ENCODE measurements at regions not wholly inside any gene's neighbourhood (a gene's known extent, or its start where the extent isn't known, plus 50 kb on each side); places are given as distances from the start of the nearest gene placed in this dataset.

DNA sequence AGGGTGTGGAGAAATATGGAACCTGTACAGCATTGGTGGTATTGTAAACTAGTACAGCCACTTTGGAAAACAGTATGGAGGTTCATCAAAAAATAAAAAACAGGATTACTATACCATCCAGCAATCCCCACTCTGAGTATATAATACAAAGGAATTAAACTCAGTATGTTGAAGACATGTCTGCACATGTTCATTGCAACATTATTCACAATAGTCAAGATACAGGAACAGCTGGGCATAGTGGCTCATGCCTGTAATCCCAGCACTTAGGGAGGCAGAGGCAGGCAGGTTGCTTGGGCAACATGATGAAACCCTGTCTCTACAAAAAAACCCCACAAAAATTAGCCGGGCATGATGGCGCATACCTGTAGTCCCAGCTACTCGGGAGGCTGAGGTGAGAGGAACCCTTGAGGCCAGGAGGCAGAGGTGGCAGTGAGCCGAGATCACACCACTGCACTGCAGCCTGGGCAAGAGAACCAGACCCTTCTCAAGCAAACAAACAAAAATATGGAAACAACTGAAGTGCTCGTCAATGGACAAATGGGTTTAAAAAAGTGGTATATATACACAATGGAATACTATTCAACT is 63.6 kb downstream of the TMEM174 start:
- TF ChIP-seq, protein P1, sequence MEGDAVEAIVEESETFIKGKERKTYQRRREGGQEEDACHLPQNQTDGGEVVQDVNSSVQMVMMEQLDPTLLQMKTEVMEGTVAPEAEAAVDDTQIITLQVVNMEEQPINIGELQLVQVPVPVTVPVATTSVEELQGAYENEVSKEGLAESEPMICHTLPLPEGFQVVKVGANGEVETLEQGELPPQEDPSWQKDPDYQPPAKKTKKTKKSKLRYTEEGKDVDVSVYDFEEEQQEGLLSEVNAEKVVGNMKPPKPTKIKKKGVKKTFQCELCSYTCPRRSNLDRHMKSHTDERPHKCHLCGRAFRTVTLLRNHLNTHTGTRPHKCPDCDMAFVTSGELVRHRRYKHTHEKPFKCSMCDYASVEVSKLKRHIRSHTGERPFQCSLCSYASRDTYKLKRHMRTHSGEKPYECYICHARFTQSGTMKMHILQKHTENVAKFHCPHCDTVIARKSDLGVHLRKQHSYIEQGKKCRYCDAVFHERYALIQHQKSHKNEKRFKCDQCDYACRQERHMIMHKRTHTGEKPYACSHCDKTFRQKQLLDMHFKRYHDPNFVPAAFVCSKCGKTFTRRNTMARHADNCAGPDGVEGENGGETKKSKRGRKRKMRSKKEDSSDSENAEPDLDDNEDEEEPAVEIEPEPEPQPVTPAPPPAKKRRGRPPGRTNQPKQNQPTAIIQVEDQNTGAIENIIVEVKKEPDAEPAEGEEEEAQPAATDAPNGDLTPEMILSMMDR (IDR thresholded peaks at IDR 0.05; ENCODE audit: insufficient read depth, missing control alignments) = no peak
- no peak for FAIRE-seq

DNA sequence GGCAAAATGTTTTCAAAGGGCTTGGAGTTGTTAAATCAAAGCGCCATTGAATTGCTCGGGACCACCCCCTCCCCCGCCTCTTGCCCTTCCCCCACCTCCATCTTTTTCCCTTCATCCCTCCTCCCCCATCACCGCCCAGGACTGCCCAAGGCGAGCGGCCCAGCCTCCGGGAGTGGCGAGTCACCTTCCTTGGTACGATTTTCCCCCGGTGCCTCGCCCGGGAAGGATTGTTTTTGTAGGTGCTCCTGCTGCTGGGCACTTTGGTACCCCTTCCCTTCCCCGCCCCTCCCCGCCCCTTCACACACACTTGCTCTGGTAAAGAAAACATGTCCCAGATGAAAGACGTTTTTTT is 61.2 kb downstream of the TMEM174 start:
- no peak for DNase-seq (ENCODE audit: insufficient read length, low spot score)

More for the DNA sequence above, 63.6 kb downstream of the TMEM174 start:
- DNase-seq (ENCODE audit: insufficient read length, low spot score) = no peak

DNA sequence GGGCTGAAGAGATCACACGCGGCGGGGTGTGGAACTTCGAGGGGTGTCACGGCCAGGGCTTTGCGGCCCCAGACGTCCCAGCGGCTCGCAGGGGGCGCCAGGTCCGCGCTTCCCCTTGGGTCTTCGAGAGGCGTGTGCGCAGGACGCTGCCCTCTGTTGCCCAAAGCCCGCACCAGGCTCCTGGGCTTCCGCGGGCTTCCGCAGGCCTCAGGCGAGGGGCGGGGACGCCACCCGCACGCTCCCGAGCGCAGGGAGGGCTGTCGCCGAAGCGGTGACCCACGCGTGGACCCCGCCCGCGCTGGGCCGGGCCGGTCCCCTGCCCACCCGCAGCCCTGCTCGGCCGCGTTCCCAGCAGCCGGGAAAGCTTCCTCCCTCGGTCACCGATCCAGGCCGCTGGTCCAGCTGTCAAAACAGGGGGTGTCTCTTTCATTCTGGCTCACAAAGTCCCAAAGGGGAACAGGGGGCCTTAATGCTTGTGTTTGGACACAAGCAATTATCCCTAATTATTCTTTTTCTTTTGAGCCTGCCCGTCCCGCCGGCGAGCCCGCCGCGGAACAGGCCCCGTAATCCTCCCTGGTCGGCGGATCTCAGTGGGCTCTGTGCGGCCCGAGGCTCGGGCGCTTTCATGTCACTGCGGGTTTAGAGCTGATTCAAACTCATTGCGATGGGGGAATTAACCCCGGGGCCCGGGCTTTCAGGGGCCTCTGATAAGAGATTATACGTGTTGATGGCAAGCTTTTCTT is 60.6 kb downstream of the TMEM174 start:
- DNase-seq (ENCODE audit: insufficient read length, low spot score) (no peak), FAIRE-seq (no peak)

More for the DNA sequence above, 61.2 kb downstream of the TMEM174 start:
- no peak for FAIRE-seq
- TF ChIP-seq, protein P1 (IDR thresholded peaks at IDR 0.05; ENCODE audit: insufficient read depth, missing control alignments) = no peak

DNA sequence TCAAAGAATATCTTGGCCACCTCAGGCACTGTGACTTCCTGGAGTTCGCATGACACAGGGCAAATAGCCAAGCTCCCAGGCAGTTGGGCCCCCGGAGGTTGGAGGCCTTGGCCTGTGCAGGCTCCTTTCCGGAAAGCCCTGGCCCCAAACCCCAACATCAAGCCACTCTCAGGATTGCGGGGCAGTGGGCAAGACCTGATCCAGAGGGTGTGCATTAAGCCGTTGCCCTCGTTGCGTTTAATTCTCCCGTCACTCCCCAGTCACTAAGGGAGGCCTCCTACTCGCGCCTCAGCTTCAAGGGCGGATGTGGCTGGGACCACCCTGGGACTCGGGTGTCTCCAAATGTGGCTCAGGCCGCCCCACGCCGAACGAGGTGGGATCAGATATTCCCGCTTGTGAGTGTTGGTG is 60.1 kb downstream of the TMEM174 start:
- no peak for FAIRE-seq
- TF ChIP-seq, protein P1 (IDR thresholded peaks at IDR 0.05; ENCODE audit: insufficient read depth, missing control alignments) = no peak
- no peak for DNase-seq (ENCODE audit: insufficient read length, low spot score)

More for the DNA sequence above, 60.6 kb downstream of the TMEM174 start:
- TF ChIP-seq, protein P1 (IDR thresholded peaks at IDR 0.05; ENCODE audit: insufficient read depth, missing control alignments) = no peak

DNA sequence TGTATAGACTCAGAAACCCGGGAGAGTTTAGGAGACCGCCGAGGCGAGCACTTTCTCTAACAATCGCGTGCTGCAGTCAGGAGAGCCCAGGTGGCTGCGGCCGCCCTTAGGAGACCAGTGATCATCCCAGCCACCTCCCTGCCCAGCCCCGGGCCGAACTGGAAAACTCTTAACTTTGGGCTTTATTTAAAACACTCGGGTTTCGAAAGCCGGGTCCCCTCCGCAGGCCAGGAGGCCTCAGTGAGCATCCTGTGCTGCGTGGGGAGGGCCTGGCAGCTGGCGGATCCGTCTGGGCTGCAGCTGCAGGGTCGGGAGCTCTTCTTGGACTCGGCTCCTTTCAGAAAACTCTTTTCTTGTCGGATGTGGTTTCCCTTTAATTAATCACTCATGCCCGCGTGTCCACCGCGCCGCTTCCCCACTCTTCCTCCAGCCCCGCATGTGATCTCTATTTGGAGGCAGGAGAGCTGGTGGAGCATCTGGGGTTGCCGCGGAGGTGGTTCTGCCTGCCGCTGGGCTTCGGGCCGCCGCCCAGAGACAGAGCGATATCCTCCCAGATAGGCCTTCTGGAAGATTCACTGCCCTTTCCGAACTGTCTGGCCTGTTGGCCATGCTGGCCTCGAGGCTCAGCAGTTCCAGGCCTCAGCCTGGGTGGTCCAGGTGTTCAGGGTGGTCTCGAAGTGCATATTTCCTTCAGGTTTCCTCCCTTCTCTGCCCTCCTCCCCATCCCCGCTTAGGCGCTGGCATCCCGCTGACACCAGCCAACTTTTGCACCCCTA is 59.5 kb downstream of the TMEM174 start:
- DNase-seq (ENCODE audit: insufficient read length, low spot score) (no peak), FAIRE-seq (no peak)
- TF ChIP-seq, protein P1 (IDR thresholded peaks at IDR 0.05; ENCODE audit: insufficient read depth, missing control alignments) = no peak

DNA sequence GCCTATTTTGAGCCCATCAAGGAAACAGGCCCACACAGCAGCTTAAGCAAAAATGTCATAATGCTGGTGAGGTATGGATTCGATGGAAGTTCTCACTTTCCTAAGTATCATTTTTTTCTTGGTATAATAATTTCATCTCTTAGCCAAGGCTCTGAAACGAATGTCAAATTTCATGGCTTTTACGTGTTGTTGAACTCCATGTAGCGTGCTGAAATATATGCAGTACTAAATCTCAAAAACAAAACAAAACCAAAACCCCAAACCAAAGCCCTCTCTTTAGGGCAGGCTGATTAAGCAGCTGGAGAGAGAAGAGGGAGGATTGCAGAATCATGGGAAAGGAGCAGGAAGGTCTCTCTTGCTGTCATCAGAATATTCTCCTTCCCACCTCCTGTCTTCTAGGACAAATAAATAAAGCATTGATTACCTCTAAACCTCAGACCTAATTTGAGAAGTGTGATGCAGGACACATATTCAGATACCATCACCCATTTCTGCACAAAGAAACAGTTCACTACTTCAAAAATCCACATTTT is 58.3 kb downstream of the TMEM174 start:
- TF ChIP-seq, protein P1 (IDR thresholded peaks at IDR 0.05; ENCODE audit: insufficient read depth, missing control alignments) = no peak
- no peak for DNase-seq (ENCODE audit: insufficient read length, low spot score)
- FAIRE-seq = no peak
